AG04450 (cell line): ENCODE measurements at regions not wholly inside any gene's neighbourhood (a gene's known extent, or its start where the extent isn't known, plus 50 kb on each side); places are given as distances from the start of the nearest gene placed in this dataset.

Source experiments
- CTCF ChIA-PET: fragments of 300-600, 350-600 bp; formaldehyde crosslinking; extraction: SDS; loops from one replicate; lab custom pipeline; 2022; ENCODE audit warnings: antibody characterized with exemption, inconsistent platforms; lab: Charles Lee
- POLR2A ChIA-PET: fragments of 350-600 bp; formaldehyde crosslinking; extraction: SDS; loops from one replicate; lab custom pipeline; 2021; ENCODE audit warnings: antibody characterized with exemption, inconsistent platforms; lab: Yijun Ruan, JAX
- DNase-seq: peaks from one replicate; pipeline ENCODE4 v3.0.0-alpha.2; 2011; ENCODE audit warnings: low read depth, low spot score
- H3K27ac ChIP-seq: one replicate; pipeline ENCODE4 v1.5.1; 2012; ENCODE audit warnings: low read depth, low read length, control low read depth
- H3K27me3 ChIP-seq: one replicate; pipeline ENCODE4 v1.6.0; 2012; ENCODE audit warnings: low read length; ENCODE audit not compliant: control insufficient read depth, insufficient read depth
- H3K4me3 ChIP-seq: 2 replicates; pipeline ENCODE4 v1.5.1; 2011; ENCODE audit warnings: mild to moderate bottlenecking, low read depth, low read length, control low read depth
- H3K9me3 ChIP-seq: 2 replicates; pipeline ENCODE4 v1.5.1; 2012; ENCODE audit warnings: low read length; ENCODE audit not compliant: control insufficient read depth, insufficient read depth
- TF ChIP-seq, protein P1 (sequence below): IDR thresholded peaks from 2 replicates; pipeline ENCODE4 v1.5.1; 2011; ENCODE audit warnings: low read depth, low read length, control low read depth, inconsistent platforms

DNA sequence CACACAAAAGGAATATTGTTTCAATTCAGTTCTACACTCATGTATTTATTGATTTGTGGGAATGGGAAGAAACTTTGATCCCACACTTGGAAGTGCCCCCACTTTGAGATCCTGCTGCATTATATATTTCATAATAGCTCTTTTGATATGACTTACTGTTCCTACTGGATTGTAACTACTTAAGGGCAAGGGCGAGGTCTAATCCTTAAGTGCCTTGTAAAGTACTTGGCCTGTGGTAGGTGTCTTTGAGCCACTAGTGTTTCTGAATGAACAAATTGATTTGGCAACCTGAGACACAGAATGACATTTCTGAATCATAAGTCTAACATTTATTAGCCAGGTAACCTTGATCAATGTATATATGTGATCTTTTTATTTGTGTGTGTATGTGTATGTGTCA, 767.2 kb downstream of the RAB28 start:
- DNase-seq = no peak
- ChIA-PET POLR2A (no interaction called here), CTCF (interaction anchor here (1.2 kb wide), 1 partner anchor 832 kb away, joined by 3 read pairs; no protein-coding TSS in a partner anchor)
- TF ChIP-seq, protein P1, sequence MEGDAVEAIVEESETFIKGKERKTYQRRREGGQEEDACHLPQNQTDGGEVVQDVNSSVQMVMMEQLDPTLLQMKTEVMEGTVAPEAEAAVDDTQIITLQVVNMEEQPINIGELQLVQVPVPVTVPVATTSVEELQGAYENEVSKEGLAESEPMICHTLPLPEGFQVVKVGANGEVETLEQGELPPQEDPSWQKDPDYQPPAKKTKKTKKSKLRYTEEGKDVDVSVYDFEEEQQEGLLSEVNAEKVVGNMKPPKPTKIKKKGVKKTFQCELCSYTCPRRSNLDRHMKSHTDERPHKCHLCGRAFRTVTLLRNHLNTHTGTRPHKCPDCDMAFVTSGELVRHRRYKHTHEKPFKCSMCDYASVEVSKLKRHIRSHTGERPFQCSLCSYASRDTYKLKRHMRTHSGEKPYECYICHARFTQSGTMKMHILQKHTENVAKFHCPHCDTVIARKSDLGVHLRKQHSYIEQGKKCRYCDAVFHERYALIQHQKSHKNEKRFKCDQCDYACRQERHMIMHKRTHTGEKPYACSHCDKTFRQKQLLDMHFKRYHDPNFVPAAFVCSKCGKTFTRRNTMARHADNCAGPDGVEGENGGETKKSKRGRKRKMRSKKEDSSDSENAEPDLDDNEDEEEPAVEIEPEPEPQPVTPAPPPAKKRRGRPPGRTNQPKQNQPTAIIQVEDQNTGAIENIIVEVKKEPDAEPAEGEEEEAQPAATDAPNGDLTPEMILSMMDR = no peak
- Histone ChIP-seq H3K27ac (no peak overlapping the region), H3K9me3 (no peaks in the 10 kb centered on the region), H3K4me3 (no peak overlapping the region), H3K27me3 (no peaks in the 10 kb centered on the region)

DNA sequence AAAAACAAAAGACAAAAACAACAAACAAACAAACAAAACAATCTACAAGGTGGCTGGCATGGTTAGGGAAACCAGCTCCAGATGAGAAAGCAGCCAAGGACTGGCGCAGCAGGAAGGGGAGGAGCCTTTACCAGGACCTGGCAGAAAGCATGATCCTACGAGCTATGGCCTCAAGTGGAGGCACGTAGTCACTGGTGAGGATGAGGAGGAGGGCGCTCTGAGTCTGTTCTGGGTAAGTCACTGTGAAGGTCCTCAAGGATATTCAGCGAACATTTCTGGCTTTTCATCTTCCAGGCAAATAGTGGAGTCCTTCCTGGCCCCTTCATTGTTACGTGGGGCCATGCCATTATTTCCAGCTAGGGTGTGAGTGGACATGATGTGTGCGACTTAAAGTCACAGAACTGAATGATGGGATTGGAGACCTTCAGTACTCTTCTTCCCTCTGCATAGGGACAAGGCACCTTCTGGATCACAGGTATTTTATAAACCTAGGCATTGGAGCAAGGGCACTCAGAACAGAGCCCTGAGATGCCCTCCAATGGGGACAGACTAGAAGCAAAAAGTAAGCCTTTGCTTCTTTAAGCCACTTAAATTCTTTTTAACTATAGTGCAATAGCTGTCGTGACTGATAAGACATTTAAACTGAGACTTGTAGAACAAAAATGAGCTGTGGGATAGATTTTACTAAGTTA, 771.3 kb downstream of the RAB28 start:
- Histone ChIP-seq H3K27ac (no peak overlapping the region), H3K9me3 (no peaks in the 10 kb centered on the region), H3K4me3 (no peak overlapping the region), H3K27me3 (no peaks in the 10 kb centered on the region)
- DNase-seq = no peak
- TF ChIP-seq, protein P1 = no peak
- POLR2A ChIA-PET = no interaction called here
- CTCF ChIA-PET = no interaction called here

DNA sequence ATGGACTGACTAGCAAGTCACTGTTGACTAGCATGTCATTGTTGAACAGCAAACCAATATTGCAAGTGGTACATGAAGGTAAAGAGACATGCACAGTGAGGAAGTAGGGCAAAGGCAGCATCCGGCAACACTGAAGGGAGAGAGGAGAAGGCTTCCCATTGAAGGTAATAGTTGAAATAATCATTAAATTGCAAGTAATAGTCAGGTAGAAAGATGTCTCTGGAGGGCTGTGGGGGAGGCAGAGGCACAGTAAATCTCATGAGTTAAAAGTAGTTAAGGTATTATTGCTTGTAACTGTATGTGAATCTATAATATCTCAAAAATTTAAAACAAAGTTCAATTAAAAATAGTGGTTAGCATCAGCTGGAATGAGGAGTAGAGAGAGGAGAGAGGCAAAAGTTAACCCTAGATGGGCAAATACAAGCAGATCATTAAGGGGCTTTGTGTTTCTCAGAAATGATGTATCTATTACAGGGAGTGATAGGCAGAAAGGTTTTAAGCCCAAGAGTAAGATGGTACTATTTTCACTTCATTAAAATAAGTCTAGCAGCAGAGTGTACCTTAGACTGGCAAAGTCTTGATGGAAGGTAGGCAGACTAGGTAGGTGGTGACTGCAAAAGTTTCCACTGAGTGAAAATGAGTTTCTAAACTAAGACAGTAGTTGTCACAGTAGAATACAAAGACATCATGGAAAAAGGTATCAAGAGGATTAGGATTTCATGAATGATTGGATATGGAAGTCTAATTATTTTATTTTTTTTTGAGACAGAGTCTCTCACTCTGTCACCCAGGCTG, 776.6 kb downstream of the RAB28 start:
- DNase-seq = no peak
- Histone ChIP-seq H3K9me3 (peaks cover 5% of the 10 kb centered on the region; the same call in 1 of the 2 replicates), H3K27ac (no peak overlapping the region), H3K27me3 (no peaks in the 10 kb centered on the region), H3K4me3 (no peak overlapping the region)
- CTCF ChIA-PET = no interaction called here
- TF ChIP-seq, protein P1 = no peak
- POLR2A ChIA-PET = no interaction called here

DNA sequence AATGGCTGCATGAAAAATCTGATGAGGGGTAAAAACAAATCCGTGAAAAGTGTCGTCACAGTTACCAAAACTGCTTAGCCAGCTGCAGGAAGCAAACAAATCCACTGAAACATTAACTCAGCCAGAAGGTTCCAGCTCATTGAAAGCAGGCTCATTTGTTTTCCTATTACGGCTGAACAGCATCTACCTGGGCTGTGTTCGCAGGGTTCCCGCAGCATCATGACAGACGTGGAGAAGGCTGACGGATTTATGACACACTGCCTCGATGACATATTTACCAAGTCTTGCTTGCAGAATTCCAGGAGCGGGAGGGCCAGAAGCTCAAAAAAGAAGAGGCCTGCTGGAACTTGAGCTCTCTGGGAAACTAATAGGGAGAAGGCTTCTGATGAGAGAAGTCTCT, 781.1 kb downstream of the RAB28 start:
- TF ChIP-seq, protein P1 = no peak
- no peak for DNase-seq
- CTCF ChIA-PET = no interaction called here
- Histone ChIP-seq H3K27ac (no peak overlapping the region), H3K27me3 (no peaks in the 10 kb centered on the region), H3K9me3 (peaks cover 7% of the 10 kb centered on the region; the same call in 1 of the 2 replicates), H3K4me3 (no peak overlapping the region)
- POLR2A ChIA-PET = no interaction called here

DNA sequence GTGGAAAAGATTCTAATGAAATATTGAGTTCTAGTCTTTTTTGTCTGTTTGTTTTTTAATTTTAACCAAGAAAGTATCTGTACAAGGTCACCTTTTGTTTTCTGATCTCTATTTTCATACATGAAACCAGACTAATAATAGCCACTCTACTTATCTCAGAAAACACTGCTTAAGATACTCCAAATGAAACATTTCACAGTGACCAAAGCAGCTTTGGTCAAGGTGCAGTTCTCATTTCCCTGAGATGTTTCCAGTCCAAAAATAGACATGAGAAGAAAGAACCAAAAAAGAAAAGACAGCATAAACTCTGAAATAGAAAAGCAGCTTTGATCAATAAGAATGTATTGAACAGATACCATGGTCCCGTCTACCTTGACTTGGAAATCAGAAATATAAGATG, 782.8 kb downstream of the RAB28 start:
- H3K9me3 ChIP-seq = peaks cover 7% of the 10 kb centered on the region; the same call in 1 of the 2 replicates
- POLR2A ChIA-PET = no interaction called here
- H3K27me3 ChIP-seq = no peaks in the 10 kb centered on the region
- TF ChIP-seq, protein P1 = no peak
- no peak for DNase-seq
- CTCF ChIA-PET = no interaction called here
- no peak overlapping the region for H3K27ac ChIP-seq
- no peak overlapping the region for H3K4me3 ChIP-seq
